PC-3 (cell line): ENCODE measurements at regions not wholly inside any gene's neighbourhood (a gene's known extent, or its start where the extent isn't known, plus 50 kb on each side); places are given as distances from the start of the nearest gene placed in this dataset.

Source experiments
- EZH2 ChIP-seq: fragments of 300-600 bp; sonication (generic); IDR thresholded peaks from one replicate; pipeline ENCODE4 v1.6.1; 2017; ENCODE audit warnings: antibody characterized with exemption, mild to moderate bottlenecking, low read length; ENCODE audit not compliant: unreplicated experiment
- TF ChIP-seq, protein P1 (sequence below): fragments of 300-600 bp; sonication (generic); conservative IDR thresholded peaks from 2 replicates; pipeline ENCODE4 v1.5.1; 2017; ENCODE audit warnings: antibody characterized with exemption, low read depth, mild to moderate bottlenecking, low read length

DNA sequence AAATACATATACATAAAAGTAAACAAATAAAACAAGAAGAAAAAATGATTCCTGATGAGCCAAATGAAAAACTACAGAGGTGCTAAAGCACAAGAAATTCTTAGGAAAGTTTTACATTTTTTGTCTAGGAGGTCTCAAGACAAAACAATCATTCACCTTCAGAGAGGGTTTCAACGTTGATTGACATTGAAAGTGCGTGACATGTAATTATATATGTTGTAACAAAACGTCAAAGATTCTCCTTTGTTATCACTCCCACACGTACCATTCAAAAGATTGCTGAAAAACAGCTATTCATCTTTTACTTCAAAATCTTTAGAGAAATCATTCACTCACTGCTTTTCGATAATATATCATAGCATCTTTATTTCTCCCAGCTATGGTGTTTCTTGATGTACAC, 375.9 kb downstream of the NEBL start:
- TF ChIP-seq, protein P1, sequence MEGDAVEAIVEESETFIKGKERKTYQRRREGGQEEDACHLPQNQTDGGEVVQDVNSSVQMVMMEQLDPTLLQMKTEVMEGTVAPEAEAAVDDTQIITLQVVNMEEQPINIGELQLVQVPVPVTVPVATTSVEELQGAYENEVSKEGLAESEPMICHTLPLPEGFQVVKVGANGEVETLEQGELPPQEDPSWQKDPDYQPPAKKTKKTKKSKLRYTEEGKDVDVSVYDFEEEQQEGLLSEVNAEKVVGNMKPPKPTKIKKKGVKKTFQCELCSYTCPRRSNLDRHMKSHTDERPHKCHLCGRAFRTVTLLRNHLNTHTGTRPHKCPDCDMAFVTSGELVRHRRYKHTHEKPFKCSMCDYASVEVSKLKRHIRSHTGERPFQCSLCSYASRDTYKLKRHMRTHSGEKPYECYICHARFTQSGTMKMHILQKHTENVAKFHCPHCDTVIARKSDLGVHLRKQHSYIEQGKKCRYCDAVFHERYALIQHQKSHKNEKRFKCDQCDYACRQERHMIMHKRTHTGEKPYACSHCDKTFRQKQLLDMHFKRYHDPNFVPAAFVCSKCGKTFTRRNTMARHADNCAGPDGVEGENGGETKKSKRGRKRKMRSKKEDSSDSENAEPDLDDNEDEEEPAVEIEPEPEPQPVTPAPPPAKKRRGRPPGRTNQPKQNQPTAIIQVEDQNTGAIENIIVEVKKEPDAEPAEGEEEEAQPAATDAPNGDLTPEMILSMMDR: no peak
- TF ChIP-seq EZH2: no peak
